HG03045 (cell line): ENCODE measurements at regions not wholly inside any gene's neighbourhood (a gene's known extent, or its start where the extent isn't known, plus 50 kb on each side); places are given as distances from the start of the nearest gene placed in this dataset.

ENCODE experiments used
- ATAC-seq: cut with Tn5 transposase; IDR thresholded peaks from one replicate; pipeline ENCODE4 v1.9.1; 2021; ENCODE audit warnings: mild to moderate bottlenecking, moderate library complexity; ENCODE audit not compliant: unreplicated experiment

- no peak for ATAC-seq
Observed at GRCh38 chr4:71237641-71238040, 101.2 kb upstream of the SLC4A4 start.

GRCh38 chr4:71239365-71239764 lies 99.5 kb upstream of the SLC4A4 start:
- ATAC-seq: no peak

DNA sequence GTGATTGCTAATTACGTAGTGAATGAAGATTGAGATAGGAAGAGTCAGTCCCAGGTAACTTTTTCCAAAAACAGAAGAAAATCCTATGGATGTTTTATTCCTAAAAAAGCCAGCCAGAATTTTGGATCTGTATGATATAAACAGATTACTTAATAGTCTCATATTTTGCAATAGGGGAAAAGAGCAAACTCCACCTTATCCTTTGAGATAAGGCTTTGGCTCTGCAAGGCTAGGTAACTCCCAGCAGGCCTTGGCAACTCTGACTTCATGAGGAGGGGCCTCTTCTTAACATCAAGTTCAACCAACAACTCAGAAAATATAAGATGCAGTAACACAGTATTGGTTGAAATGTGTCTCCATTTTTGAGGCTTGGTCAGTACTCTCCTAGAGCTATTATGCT lies 98.7 kb upstream of the SLC4A4 start:
- no peak for ATAC-seq

DNA sequence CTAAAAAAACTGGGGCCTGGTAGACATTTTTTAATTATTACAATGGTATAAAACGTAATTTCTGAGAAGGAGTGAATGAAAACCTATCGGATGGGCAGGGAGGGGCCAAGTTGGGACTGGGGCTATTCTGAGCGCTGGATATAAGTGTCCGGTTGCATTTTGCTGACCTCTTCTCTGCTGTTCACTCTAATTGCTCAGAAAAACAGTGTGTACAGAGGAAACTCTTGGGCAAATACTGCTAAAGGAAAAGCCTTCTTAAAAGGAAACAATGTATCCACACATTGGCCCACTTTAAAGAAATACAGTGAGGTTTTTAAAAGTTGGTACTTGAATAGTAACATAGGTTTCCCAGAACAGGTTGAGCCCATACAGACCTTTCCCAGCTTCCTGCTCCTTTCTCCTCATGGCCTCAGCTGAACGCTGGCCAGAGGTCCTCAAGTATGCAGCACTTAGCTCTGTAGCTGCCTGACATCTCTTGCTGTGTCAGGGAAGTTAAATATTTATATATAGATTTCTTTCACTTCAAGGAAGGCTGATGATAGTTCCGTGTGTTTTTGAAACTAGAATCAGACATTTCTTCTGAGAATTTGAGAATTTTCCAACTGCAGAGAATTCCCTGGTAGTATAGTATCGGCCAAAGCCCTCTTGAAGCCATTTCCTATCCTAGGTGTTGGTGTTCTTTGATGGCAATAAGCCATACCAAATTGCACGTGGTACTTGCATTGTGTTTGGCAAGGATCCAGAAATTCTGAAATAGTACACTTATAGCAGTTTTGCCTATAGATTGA lies 97.1 kb upstream of the SLC4A4 start:
- no peak for ATAC-seq

DNA sequence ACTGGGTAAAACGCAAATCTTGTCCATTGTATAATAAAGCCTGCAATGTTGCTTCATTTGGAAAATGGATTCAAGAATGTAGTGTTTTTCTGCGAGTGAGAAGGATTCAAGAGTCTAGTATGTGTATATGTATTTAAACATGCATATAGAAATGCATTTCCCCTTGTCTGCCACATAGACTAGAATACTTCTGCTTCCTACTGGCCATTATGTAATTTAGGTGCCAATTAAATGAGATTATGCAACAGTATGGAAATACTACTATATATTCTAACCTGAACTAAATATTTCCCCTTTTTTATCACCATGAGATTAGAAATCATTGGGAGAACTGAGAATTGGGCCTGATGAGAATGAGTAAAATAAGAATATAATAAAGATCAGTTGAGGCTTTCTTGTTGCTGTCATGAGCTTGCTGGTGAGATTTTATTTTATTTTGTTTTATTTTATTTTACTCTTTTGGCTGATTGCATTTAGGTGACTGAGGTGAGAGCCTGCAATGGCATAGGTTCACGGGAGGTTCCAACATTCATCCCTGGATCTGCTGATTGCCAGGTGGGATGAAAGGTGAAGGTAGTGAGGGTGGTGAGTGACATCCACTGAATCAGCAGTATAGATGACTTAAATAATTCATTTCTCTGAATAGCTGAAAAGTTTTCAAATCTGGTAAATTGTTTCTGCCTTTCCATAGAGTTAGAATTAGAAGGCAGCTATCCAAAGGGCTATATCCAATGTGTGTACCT lies 95.6 kb upstream of the SLC4A4 start:
- ATAC-seq: no peak

DNA sequence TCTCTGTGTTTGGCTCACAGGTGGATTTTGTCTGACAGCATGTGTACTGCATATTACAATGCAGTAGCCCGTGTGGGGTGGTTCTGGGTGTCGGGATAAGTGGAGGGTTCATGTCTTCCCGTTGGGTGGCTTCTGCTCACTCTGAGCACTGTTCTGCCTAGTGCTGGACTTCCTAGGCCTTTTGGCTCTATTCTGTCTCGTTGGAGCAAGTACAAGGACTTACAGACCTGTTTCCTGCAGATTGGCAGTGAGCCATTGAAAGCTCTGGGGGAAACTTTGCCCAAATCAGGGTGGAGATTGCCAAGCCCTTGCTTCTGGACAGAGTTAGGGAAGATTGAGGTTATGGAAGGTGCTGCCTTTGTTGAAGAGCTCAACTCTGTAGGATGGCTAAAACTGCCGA lies 91.1 kb upstream of the SLC4A4 start:
- no peak for ATAC-seq

- no peak for ATAC-seq
Observed at GRCh38 chr4:71251261-71251660, 87.6 kb upstream of the SLC4A4 start.

DNA sequence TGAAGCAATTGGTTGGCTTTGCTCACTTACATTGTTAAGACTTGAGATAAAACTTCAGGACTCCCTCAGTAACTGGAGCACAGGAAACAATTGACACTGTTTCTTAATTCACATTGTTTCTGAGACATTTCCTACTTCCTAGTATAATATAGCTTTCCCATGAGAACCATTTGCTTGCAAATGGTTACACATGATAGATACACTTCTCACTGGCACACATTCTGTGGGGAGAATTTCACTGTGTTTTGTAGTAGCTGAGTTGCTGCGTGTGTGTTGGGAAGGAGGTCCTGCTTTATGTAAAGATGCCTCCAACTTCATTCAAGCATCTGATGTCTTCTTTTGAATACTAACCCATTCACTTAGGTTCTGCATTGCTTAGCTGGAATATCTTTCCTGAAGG lies 85.3 kb upstream of the SLC4A4 start:
- ATAC-seq: no peak

DNA sequence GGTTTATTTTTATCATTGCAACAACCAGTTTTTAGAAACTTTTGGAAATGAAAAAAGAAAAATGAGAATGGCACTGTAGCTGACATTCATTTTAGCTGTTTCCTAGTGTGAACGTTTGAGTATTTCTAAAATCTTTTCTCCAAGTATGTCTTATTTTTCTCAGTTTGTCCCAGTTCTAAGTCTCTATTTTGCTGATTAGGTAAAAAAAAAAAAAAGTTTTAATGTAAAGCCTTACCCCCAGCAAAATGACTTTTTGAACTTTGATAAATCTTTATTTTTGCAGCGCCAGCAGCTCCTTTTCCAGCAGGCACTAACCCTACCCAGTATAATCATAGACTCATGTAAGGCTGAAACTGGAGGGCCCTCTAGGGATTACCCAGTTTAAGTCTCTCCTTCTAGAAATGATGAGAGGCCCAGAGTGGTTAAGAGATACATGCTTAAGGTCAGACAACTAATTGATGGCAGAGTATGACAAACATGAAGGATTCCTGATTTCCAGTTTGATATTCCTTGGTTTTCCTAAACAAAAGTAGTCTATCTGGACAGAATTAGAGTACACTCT lies 84.3 kb upstream of the SLC4A4 start:
- no peak for ATAC-seq

GRCh38 chr4:71255976-71256375 lies 82.8 kb upstream of the SLC4A4 start:
- ATAC-seq: no peak

DNA sequence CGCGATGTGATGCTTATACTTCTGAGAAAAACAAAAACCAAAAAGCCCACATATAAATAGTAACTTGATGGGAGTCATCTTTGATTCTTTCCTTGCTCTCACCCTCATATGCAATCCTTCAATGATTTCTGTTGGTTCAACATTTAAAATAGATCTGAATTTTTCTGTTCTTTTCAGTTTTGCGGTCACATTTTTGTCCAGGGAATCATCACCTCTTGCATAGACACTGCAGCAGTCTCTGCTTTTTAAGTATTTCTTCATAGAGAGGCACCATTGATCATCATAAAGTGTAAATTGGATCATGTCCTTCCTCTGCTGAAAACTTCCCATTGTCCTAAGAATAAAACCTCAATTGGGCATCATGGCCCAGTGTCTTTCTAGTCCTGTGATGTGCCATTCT lies 81.1 kb upstream of the SLC4A4 start:
- no peak for ATAC-seq

GRCh38 chr4:71258323-71258722 lies 80.5 kb upstream of the SLC4A4 start:
- ATAC-seq: no peak

DNA sequence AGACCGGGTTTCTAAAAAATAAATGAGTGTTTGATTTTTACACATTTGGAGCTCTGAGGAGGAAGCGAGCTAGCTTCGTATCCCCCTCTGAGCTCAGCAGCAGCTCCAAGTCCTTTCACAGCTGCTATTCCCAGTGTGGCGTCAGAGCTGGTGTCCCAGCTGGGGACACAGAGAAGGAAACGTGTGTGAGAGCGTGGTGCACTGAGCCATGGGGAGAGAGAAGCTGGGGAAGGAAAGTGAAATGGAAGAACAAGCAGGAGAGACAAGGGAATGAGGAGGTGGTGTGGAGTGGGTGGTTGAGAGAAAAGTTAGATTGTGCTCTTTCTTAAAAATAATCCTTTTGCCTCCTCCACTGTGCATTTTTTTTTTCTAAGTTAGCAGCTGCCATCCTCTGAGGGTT lies 79.5 kb upstream of the SLC4A4 start:
- no peak for ATAC-seq

- ATAC-seq: no peak
Observed at GRCh38 chr4:71259911-71260331, 78.9 kb upstream of the SLC4A4 start.

- ATAC-seq: no peak
Observed at GRCh38 chr4:71260544-71260943, 78.3 kb upstream of the SLC4A4 start.

DNA sequence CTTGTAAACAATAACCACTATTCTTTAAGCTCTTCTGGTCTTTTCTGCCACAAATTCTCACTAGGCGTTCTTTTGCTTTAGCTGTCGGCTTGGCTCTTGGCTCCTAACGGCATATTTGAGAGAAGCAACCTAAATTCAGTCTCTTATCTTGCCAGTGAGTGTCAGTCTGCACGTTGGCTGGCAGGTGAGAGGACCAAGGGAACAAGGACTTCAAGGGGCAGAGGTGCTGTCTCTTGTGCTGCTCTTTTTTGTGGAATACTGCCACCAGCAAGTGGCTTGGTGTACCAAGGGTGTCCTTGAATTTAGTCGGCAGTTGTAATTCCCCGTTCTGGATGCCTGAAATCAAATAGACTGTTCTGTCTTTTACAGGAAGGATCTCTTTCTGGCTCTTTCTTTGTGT lies 77.8 kb upstream of the SLC4A4 start:
- ATAC-seq: no peak

- ATAC-seq: no peak
Observed at GRCh38 chr4:71261633-71262121, 77.1 kb upstream of the SLC4A4 start.

GRCh38 chr4:71262161-71262560 lies 76.7 kb upstream of the SLC4A4 start:
- no peak for ATAC-seq

DNA sequence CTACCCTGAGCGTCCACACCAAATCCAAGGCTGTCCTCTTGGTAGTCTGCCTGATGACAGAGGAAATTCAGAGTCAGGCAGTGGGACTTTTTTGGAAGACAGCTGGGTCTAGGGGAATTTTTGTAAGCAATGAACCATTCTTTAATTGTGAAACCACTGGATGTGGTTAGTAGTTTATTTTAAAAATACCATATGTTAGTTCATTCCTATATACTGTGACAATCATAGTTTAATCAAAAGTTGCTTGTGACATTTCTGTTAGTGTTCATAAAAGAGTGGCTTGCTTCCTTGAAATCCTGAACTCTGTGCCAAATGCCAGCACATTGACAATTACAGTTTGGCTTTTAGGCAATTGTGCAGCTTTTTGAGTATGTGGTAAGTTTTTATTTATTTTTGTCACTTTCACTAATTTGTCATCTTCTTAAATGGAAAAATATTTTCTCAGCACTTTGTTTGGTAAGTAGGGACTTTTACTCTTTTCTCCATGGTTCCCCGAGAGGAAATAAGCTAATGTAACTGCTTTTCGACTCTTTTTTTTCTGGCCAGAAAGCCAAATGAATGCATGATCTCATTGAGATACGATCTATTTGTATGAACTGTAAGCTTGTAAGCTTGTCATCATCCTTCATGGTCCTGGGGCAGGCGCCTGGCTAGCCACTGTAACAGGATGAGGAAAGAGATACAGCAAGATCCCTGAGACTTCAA lies 72.6 kb upstream of the SLC4A4 start:
- ATAC-seq: peak; percentile 35

DNA sequence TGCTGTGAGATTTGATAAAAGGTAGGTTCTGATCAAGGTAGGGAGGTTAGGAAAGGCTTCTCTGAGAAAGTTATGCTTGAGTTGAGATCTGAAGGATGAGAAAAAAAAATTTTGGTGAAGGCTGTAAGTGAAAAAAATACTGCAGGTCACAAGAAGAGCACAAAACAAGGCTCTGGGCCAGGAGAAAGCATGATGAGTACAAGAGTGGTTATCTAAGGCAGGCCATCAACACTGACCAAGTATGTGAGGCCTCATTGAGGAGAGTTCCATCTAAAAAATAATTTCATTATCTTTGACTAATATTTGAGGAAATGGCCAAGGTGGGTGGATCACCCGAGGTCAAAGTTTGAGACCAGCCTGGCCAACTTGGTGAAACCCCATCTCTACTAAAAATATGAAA lies 71.6 kb upstream of the SLC4A4 start:
- no peak for ATAC-seq

- no peak for ATAC-seq
Observed at GRCh38 chr4:71268166-71268565, 70.7 kb upstream of the SLC4A4 start.
